NT2/D1 (cell line): ENCODE measurements at regions not wholly inside any gene's neighbourhood (a gene's known extent, or its start where the extent isn't known, plus 50 kb on each side); places are given as distances from the start of the nearest gene placed in this dataset.

Experiments
- SUZ12 ChIP-seq: IDR thresholded peaks from 2 replicates; pipeline ENCODE4 v1.6.1; 2011; ENCODE audit not compliant: insufficient read length, insufficient read depth; ENCODE audit errors: extremely low read depth
- ZNF274 ChIP-seq: IDR thresholded peaks from 2 replicates; pipeline ENCODE4 v1.6.1; 2011; ENCODE audit warnings: mild to moderate bottlenecking, low read depth, low read length

DNA sequence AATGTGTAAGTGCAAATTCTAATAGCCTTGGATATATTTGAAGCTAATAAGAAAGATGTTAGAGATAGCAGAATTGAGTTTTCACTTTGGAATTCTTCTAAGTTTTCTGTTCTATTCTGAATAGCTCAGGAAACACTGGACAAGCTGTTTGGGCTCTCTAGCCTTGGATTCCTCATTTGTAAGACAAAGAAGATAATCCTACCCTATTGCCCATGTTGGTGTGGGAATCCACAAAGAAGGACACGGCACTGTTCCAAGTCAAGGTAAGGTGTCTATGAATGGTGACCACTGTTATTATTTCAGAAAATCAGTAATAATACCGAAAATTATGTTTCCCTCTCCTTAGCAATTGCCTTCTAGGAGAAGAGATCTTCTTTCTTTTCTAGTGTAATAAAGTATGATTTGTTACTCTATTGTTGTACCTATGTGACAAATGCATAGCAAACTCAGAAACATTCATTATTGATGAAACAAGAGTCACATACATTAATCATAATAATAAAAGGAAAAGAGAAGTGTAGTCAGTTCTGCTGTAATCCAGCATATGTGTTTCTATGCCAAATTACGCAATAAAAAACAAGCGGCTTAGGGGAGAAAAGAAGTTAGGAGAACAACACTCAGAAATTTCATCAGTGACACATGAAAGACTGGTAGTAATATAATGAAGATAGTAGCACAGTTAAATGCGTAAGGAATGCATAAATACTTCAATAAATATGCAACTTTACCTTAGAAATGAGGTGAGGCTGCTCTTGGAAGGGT lies 1012.3 kb upstream of the PHF14 start:
- TF ChIP-seq ZNF274 (no peak), SUZ12 (no peak)
